AG09319 (cell line): ENCODE measurements at regions not wholly inside any gene's neighbourhood (a gene's known extent, or its start where the extent isn't known, plus 50 kb on each side); places are given as distances from the start of the nearest gene placed in this dataset.
"Not testable (repeated sequence)": the region's sequence is repeated elsewhere in the genome, so short reads cannot be mapped to it uniquely, and the experiment has no call there.

ENCODE experiments used
- DNase-seq: peaks from one replicate; pipeline ENCODE4 v3.0.0-alpha.2; 2010; ENCODE audit warnings: low read depth; ENCODE audit errors: extremely low read depth
- TF ChIP-seq, protein P1 (sequence below): IDR thresholded peaks from 2 replicates; pipeline ENCODE4 v1.5.1; 2011; ENCODE audit warnings: low read depth, mild to moderate bottlenecking, inconsistent platforms, low read length, moderate library complexity

GRCh38 chr2:163909411-163910080, 173.7 kb upstream of the FIGN start:
- DNase-seq = no peak
- TF ChIP-seq, protein P1, sequence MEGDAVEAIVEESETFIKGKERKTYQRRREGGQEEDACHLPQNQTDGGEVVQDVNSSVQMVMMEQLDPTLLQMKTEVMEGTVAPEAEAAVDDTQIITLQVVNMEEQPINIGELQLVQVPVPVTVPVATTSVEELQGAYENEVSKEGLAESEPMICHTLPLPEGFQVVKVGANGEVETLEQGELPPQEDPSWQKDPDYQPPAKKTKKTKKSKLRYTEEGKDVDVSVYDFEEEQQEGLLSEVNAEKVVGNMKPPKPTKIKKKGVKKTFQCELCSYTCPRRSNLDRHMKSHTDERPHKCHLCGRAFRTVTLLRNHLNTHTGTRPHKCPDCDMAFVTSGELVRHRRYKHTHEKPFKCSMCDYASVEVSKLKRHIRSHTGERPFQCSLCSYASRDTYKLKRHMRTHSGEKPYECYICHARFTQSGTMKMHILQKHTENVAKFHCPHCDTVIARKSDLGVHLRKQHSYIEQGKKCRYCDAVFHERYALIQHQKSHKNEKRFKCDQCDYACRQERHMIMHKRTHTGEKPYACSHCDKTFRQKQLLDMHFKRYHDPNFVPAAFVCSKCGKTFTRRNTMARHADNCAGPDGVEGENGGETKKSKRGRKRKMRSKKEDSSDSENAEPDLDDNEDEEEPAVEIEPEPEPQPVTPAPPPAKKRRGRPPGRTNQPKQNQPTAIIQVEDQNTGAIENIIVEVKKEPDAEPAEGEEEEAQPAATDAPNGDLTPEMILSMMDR = no peak

- TF ChIP-seq, protein P1 = no peak
- DNase-seq = no peak
Observed at GRCh38 chr2:163906410-163906809, 170.6 kb upstream of the FIGN start.

GRCh38 chr2:163897799-163898198, 162.0 kb upstream of the FIGN start:
- TF ChIP-seq, protein P1 = no peak
- no peak for DNase-seq

DNA sequence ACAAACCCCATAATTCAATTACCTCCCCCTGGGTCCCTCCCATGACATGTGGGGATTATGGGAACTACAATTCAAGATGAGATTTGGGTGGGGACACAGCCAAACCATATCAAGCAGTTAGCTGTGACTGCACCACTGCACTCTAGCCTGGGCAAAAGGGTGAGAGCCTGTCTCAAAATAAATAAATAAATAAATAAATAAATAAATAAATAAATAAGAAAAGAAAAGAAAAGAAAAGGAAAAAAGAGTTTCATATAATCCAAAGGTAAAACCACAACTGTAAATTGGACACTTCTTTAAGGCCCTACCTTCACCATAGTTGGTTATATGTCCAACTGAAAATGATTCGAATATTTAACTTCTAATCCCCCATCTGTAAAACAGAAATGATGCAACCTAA, 157.6 kb upstream of the FIGN start:
- not testable (repeated sequence) for DNase-seq

GRCh38 chr2:163888591-163888990, 152.8 kb upstream of the FIGN start:
- no peak for DNase-seq
- TF ChIP-seq, protein P1 = no peak

DNA sequence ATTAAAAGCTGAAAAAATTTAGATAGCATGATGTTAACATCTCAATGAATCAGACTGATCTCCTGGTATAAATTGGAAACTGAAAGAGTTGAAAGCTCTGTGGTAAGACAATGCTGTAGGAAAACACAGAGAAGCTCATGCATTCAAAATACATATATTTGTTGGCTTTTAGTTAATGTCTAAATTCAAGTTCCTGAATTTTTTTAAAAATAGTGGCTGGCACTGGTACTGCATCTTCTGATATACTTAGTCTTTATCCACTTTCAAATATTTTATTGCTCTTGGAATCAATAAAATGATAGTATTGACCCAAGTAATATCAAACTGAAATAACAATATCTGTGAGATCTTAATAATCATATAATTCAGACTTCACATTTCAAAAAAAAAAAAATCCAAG, 151.4 kb upstream of the FIGN start:
- TF ChIP-seq, protein P1 = no peak; the same call in 1 of the 2 replicates
- DNase-seq = no peak

- DNase-seq = no peak
Observed at GRCh38 chr2:163884416-163884815, 148.6 kb upstream of the FIGN start.

More at GRCh38 chr2:163884416-163884815, 148.6 kb upstream of the FIGN start:
- TF ChIP-seq, protein P1 = no peak
